DOHH2 (cell line): ENCODE measurements at regions not wholly inside any gene's neighbourhood (a gene's known extent, or its start where the extent isn't known, plus 50 kb on each side); places are given as distances from the start of the nearest gene placed in this dataset.

Source experiments
- EZH2phosphoT487 ChIP-seq: fragments of 200-600 bp; sonication (generic); IDR thresholded peaks from 2 replicates; pipeline ENCODE4 v1.6.1; 2017; ENCODE audit warnings: borderline replicate concordance, mild to moderate bottlenecking, antibody characterized with exemption, low read length, moderate library complexity, mixed read lengths
- TF ChIP-seq, protein P1 (sequence below): fragments of 200-600 bp; sonication (generic); IDR thresholded peaks from one replicate; pipeline ENCODE4 v1.5.1; 2014; ENCODE audit warnings: antibody characterized with exemption, mild to moderate bottlenecking, low read depth, low read length; ENCODE audit not compliant: poor library complexity, severe bottlenecking

DNA sequence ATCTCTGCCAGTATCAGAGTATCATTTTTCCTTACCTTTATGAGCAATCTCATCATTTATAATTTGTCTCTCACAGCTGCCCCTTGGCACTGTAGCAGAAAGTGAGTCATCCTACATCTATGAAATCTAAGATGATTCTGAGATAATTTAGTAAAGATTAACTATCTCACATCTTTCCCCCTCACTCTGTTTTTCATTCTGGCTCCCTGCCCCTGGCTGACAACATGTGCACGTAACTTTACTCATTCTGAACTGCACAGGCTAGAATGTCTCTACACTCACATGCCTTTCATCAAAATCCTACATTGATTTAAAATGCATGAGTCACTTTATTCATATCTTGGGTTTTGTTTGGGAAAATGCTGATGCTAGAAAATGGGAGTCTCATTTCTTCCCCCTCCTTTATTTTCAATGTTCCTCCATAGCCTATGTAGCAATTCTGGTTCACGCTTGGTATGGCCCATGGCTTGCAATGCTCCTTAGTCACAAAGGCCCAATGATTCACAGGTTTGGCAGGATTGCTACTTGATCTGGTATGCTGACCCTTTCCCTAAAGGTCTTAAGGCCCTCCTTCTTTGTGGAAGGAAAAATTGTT is 838.5 kb downstream of the TUSC7 start:
- TF ChIP-seq, protein P1, sequence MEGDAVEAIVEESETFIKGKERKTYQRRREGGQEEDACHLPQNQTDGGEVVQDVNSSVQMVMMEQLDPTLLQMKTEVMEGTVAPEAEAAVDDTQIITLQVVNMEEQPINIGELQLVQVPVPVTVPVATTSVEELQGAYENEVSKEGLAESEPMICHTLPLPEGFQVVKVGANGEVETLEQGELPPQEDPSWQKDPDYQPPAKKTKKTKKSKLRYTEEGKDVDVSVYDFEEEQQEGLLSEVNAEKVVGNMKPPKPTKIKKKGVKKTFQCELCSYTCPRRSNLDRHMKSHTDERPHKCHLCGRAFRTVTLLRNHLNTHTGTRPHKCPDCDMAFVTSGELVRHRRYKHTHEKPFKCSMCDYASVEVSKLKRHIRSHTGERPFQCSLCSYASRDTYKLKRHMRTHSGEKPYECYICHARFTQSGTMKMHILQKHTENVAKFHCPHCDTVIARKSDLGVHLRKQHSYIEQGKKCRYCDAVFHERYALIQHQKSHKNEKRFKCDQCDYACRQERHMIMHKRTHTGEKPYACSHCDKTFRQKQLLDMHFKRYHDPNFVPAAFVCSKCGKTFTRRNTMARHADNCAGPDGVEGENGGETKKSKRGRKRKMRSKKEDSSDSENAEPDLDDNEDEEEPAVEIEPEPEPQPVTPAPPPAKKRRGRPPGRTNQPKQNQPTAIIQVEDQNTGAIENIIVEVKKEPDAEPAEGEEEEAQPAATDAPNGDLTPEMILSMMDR, result no peak
- no peak for TF ChIP-seq EZH2phosphoT487
